Right hindlimb (tissue), 1 donor: ENCODE measurements at regions not wholly inside any gene's neighbourhood (a gene's known extent, or its start where the extent isn't known, plus 50 kb on each side); places are given as distances from the start of the nearest gene placed in this dataset.
A peak's percentile ranks its signal among the peaks of the same experiment; 100 is the strongest.

Experiments
- DNase-seq: peaks from one replicate; pipeline ENCODE4 v3.0.0-alpha.2; 2018

DNA sequence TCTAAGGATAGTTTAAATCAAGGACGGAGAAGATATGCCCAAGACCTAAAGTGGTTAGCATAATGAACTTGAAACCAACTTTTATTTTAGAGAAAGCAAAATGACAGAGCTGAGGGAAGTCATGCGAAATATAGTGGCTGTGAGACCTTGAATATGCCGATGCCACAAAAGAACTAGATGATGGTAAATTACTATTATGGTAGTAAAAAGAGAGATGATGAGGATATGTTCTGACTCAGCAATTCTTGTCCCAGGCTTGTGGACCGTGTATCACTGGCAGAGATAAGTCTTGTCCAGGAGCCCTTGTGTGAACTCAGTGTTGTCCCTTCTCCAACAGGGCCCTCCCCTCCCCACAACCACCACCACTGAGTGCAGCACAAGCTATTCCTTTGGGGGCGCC, 1605.6 kb upstream of the TENM3 start:
- DNase-seq, result no peak

GRCh38 chr4:180640193-180640592, 1603.0 kb upstream of the TENM3 start:
- DNase-seq, result no peak

DNA sequence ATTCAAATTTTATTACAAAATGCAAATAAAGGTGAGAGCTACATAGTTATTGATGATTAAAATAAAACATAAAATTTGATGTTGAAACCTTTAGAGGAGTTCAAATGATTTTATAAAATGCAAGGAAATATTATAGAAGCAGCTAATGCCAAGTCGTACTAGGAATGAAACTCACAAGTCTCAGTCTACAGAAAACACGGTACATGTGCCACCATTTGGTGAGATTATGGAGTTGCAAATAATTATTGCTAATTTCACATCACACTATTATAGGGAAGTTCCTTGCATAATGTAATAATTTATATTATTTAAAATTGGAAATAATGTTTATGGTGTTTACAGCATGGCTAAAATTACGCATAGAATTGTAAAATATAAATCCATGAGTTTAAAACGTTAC, 1601.7 kb upstream of the TENM3 start:
- no peak for DNase-seq

- no peak for DNase-seq
These were observed 1600.5 kb upstream of the TENM3 start for GRCh38 chr4:180642732-180643131.

DNA sequence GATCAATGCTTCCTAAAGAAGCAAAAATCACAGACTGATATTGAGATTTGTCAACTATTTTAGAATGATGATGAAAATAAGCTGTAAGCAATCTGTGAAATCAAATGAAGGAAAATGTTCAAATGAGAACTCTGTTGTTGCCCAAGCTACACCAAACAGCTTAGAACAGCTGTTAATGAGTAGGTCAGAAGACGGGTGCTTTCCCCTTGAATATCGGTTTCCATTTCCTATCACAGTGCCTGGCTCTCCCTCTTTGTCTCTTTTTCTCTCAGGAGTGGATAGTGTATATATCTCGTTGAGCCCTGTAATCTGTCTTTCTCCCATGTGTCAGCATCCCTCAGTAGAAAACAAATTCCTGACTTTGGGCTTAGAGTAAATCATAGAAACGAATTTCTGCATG, 1592.9 kb upstream of the TENM3 start:
- DNase-seq, result no peak

DNA sequence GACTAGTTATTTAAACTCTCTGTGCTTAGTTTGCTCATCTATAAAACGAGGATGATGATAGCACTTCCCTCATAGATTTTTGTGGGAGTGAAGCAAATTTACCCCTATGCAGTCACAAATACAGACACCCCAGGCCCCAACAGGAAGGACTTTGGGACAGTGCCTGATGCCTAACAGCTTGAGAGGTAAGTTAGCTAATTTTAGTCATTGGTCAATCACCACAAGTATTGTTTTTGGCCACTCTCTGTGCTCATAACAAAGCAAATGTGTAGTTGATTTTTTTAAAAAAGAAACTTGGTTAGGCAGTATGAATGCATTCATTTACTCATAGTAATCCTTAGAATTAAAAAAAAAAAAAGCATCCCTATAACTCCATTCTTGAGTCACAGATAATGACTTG, 1590.7 kb upstream of the TENM3 start:
- DNase-seq, result no peak

GRCh38 chr4:180655886-180656285, 1587.3 kb upstream of the TENM3 start:
- DNase-seq, result no peak

DNA sequence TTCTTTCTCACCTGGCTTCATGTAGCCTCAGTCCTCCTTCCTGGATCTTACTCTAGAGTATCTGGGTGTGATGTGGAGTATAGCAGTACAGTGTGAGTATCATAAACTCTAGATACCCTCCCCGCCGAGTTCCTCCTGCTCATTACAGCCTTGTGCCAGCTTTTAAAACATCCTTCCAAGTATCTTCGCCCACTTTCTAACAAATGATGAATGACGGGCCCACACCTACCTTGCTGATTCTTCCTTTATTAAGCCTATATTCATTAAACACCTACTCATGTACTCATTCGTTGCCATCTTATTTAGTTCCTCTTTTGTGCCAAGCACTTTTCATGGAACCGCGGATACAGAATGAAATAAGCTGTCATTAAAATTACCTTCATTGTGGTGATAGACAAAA, 1585.3 kb upstream of the TENM3 start:
- DNase-seq, result no peak

DNA sequence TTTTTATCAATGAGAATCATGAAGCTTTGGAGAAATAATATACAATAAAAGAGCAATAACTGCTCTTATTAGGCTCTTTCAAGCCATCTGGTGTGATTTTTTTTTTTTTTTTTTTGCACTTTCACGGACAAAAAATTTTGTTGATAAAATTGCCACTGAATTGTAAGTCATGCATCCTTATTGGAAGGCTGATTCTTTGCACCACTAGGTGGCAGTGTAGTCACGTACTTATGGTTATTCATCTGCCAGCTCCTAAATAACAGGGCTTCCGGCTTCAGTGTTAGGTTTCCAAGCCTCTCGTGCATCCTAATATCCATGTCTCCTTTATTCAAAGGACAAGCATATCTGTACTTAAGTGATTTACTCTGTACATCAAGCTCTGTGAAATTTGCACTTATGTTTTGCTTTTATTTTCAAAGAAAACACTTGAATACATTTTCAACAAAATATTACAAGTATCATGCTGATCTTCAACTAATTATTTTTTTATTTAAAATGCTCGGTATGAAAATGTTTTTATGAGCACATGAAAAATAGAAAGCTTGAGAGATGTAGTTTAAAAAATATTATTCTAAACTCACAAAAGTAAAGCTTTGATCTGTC, 1578.3 kb upstream of the TENM3 start:
- DNase-seq, result peak; percentile 71

GRCh38 chr4:180665481-180665880, 1577.7 kb upstream of the TENM3 start:
- DNase-seq, result no peak

DNA sequence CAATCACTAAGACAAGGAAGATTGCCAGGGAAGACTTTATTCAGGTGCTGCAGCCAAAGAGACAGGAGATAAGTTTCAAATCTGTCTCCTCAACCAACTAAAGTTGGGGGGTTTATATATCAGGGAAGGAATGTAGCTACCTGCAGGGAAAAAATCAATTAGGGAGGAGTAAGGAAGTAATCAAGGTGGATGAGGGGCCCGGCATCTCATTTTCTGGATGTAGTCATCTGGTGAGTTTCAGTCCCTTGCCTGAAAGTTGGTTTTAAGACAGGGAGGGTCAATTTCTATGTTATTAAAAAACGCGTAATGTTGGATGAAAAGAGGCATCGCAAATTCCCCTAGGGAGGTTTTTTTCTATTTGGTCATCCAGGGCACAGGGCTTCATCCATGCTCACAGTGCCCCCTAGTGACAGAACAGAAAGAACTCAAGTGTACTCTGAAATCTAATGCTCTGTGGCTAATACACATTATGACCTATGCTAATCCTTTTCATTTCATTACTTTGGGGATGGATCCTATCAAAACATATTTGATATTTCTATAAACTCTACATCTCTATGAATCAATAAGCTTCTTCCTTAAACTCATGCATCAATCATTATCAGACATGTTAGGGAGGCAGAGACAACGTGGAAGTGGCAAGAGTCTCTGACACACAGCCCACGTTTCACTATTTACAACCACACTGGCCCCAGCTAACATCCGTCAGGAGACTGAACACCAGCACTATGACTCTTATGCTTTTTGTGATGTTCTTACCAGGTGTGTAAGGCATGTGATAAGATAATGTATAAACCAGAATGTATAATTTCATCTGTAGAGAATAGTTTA, 1577.0 kb upstream of the TENM3 start:
- no peak for DNase-seq

DNA sequence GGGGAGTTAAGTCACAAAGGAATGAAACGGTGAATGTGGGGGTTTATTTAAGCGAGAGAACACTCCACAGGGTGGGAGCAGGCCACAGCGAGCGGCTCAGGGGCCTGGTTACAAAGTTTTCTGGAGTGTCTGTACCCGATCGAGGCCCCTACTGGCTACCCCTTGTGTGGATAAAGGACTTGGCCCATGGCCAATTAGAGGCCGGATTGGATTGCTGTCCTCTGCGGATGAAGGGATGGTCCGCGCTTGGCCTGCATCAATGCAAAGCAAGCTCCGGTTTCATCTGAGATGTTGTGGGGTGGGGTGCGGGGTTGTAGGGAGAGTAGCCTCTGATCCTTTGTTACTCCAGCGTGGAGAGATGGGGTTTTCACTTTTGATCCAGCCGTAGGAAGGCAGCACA, 1574.5 kb upstream of the TENM3 start:
- no peak for DNase-seq

DNA sequence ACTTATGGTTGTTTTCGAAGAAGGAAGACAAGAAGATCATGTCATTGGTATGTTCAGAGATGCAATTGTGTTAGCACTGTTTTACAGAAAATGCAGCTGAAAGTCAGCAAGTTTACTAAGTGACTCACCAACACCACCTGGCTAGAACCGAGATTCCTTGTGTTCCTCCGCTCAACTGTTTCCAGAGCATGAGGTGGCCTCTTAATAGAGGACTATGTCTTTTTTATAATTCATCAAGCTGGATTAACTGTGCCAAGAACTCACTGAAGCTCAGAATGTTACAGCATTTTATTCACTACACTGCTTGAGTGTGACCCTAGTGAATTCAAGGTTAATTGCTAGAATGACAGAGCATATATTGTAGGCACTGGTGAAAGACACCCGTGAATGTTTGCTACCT, 1573.5 kb upstream of the TENM3 start:
- no peak for DNase-seq

- DNase-seq, result no peak
These were observed 1568.4 kb upstream of the TENM3 start for GRCh38 chr4:180674619-180675358.

DNA sequence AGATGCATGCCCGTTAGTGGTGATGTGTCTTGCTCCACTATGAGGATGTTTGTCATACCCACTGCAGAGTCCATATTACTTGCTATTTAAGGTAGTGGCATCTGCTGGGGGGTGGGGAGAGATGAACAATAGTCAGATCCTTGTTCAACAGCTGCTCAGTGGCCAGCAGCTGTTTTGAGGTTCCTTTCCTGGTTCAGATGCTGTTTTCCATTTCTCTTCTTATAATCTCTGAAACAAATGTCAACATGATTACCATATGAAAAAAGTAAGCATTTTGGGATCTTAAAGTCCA, 1567.9 kb upstream of the TENM3 start:
- DNase-seq, result peak; percentile 43

- no peak for DNase-seq
These were observed 1562.9 kb upstream of the TENM3 start for GRCh38 chr4:180680305-180680704.

DNA sequence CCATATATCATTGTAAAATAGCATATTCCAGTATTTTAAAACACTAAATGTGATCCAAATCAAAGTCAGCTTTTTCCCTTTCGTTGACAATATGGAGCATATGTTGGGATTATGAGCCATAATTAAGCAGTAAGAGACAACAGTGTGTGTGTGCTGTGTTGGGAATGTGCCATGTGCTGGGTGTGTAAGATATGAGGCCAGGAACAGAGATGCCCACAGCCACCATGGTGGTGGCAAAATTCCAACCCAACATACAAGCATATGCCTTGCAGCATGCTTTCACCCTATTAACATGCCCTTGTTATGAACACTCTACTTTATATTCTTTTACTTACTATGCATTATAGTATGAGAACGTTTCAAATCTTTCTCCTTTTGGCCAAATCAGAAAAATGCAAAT, 1560.4 kb upstream of the TENM3 start:
- no peak for DNase-seq

- no peak for DNase-seq
These were observed 1560.0 kb upstream of the TENM3 start for GRCh38 chr4:180683186-180683585.

GRCh38 chr4:180688480-180688879, 1554.7 kb upstream of the TENM3 start:
- no peak for DNase-seq

- DNase-seq, result no peak
These were observed 1548.3 kb upstream of the TENM3 start for GRCh38 chr4:180694875-180695274.

DNA sequence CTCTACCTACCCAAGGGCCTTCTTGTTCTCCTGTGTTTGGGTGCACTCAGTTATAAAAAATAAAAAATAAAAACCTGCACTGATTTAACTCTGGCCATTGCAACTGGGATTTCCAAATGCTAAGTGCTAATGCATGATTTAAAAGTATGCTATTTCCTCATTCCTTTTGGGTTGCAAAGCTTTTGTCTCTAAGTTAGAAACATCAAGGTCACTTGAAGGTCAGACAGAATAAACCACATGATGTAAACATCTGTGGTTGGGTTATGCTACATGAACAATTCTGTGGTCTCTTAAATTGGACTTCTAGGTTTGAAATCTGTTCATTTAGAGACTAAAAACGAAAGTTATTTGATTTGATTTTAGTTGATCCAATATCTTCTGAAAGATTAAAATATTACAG, 1547.4 kb upstream of the TENM3 start:
- DNase-seq, result no peak

- DNase-seq, result no peak
These were observed 1546.6 kb upstream of the TENM3 start for GRCh38 chr4:180696460-180697092.

GRCh38 chr4:180698550-180699195, 1544.5 kb upstream of the TENM3 start:
- DNase-seq, result no peak
